ENCODE measurements at regions not wholly inside any gene's neighbourhood (a gene's known extent, or its start where the extent isn't known, plus 50 kb on each side); places are given as distances from the start of the nearest gene placed in this dataset.

DNA sequence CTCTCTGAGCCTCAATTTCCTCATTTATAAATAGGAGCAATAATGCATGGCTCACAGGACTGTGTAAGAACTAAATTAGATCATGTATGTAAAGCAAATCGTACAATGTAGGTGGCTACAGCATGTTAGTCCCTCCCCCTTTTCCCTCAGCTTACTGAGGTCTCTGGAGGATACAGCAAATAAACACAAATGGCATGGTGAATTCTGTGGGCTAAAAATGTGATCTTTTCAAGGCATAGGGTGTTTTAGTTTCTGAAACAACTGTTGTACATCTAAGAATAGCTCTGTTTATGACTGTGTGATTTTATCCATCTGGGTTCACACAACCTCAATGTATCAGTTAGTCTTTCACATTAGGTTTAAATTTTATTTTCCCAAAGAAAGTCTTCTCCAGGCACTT lies 121.2 kb upstream of the PLEKHG7 start:
- DNase-seq (no peak), ATAC-seq (ENCODE audit: low FRiP score) (no peak)
- Histone ChIP-seq H3K27me3 (ENCODE audit: control insufficient read depth in 1 of 2, insufficient read depth in 2 of 2, low read length in 1 of 2) (no peaks in the 10 kb centered on the region), H3K4me3 (ENCODE audit: low read length in 2 of 2) (no peak overlapping the region), H3K4me1 (ENCODE audit: control insufficient read depth in 1 of 2, insufficient read depth in 2 of 2, low read length in 2 of 2) (no peaks in the 10 kb centered on the region), H3K27ac (ENCODE audit: low read depth in 1 of 2, low read length in 2 of 2) (no peak overlapping the region), H3K36me3 (ENCODE audit: control insufficient read depth in 1 of 2, insufficient read depth in 2 of 2, low read length in 1 of 2) (no peaks in the 10 kb centered on the region), H3K9me3 (ENCODE audit: control insufficient read depth, low read length) (peaks cover 5% of the 10 kb centered on the region)
- intact Hi-C loops (cut with DNase I) = no loop called here
- WGBS, 2 donors = 24 to 36% methylated on average over 1 of the region's 1 CpG

DNA sequence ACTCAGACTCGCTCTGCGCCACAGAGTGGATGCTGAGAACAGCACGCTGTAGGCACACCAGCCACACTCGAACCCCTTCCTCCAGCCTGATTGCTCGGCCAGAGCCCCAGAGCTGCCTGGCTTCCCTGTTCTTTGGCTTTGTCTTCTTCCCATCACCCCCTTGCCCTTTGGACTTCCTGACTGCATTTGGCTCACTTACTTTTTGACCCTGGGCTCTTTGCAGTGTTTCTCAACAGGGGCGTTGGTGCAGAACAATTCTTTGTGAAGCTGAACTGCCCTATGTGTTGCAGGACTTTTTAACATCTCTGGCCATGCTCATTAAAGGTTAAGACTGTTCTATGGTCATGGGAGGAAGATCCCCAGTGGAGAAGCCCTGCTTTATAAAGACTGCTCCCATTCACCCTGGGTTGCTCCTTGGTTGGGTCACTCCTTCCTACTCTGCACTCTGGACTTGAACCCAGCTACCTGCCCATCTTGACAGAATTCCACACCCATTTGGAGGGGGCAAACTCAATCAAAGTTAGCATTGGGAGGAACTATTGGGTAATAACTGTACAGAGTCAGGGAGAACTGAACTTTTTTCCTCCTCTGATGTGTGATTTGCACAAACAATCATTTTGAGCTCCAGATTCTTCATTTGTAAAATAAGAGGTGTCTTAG lies 127.7 kb upstream of the PLEKHG7 start:
- Histone ChIP-seq H3K4me1 (ENCODE audit: control insufficient read depth in 1 of 2, insufficient read depth in 2 of 2, low read length in 2 of 2) (no peaks in the 10 kb centered on the region), H3K9me3 (ENCODE audit: control insufficient read depth, low read length) (no peaks in the 10 kb centered on the region), H3K36me3 (ENCODE audit: control insufficient read depth in 1 of 2, insufficient read depth in 2 of 2, low read length in 1 of 2) (no peaks in the 10 kb centered on the region), H3K27me3 (ENCODE audit: control insufficient read depth in 1 of 2, insufficient read depth in 2 of 2, low read length in 1 of 2) (no peaks in the 10 kb centered on the region), H3K27ac (ENCODE audit: low read depth in 1 of 2, low read length in 2 of 2) (no peak overlapping the region), H3K4me3 (ENCODE audit: low read length in 2 of 2) (no peak overlapping the region)
- no peak for DNase-seq
- ATAC-seq (ENCODE audit: low FRiP score) = peak; percentile 36
- intact Hi-C loops (cut with DNase I) = loop anchor here (5.0 to 10.0 kb wide), 2 partner anchors 1000 to 1193 kb away; no protein-coding TSS in a partner anchor
- WGBS, 2 donors = 91 to 93% methylated on average over 6 of the region's 6 CpGs

DNA sequence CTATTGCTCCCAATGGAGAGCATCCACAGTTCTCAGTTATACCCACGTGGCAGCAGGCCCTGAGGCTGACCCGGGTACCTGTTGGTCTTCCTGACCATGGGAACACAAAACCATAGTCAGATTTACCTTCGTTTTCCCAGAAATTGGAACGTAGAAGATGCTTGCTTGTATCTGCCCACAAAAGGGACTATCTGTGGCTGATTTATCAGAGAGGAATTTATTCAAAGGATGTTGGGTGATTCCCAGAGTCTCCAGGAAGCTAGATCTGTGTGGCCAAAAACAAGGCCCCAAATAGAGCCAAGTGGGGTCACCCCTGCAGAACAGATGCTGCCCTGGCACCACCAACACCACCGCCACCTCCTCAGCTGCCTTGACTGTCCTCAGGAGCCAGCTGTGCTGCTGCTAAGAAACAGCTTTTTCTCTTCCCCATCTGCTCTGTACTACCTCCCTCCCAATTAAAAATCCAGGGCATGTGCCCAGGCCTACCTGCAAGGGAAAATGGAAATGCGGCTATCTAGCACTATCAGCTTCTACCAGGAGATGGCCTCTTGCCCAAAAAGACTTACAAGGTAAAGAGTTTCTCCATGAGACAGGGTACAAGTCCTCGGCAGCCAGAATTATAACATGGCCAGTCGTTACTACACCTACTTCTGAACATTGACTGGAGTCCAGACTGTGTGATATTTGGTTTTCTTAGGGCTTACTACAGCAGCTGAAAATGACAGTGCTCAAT lies 128.6 kb upstream of the PLEKHG7 start:
- ATAC-seq (ENCODE audit: low FRiP score) (no peak), DNase-seq (no peak)
- Histone ChIP-seq H3K27ac (ENCODE audit: low read depth in 1 of 2, low read length in 2 of 2) (no peak overlapping the region), H3K4me3 (ENCODE audit: low read length in 2 of 2) (no peak overlapping the region), H3K9me3 (ENCODE audit: control insufficient read depth, low read length) (no peaks in the 10 kb centered on the region), H3K36me3 (ENCODE audit: control insufficient read depth in 1 of 2, insufficient read depth in 2 of 2, low read length in 1 of 2) (no peaks in the 10 kb centered on the region), H3K4me1 (ENCODE audit: control insufficient read depth in 1 of 2, insufficient read depth in 2 of 2, low read length in 2 of 2) (no peaks in the 10 kb centered on the region), H3K27me3 (ENCODE audit: control insufficient read depth in 1 of 2, insufficient read depth in 2 of 2, low read length in 1 of 2) (no peaks in the 10 kb centered on the region)
- WGBS, 2 donors = 89 to 91% methylated on average over 8 of the region's 8 CpGs
- intact Hi-C loops (cut with DNase I) = loop anchor here (5.0 to 10.0 kb wide), 2 partner anchors 999 to 1192 kb away; no protein-coding TSS in a partner anchor

DNA sequence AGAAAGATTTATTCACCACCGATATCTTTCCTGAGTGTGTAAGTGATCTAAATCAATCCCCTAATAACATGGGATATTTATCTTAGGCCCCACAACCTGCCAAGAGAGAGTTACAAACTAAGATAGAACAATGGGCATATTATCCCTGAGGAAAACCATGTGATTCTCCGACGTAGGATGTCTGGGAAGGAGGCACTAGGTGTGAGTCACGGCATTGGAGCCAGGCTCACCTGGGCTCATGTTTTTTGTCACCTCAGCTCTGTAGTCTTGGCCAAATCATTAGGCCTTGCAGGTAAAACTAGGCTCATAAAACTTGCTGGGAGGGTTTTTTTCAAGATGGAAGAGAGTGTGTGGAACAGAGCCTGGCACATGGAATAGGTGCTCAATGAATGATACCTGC lies 129.7 kb upstream of the PLEKHG7 start:
- Histone ChIP-seq H3K9me3 (ENCODE audit: control insufficient read depth, low read length) (no peaks in the 10 kb centered on the region), H3K27ac (ENCODE audit: low read depth in 1 of 2, low read length in 2 of 2) (no peak overlapping the region), H3K4me3 (ENCODE audit: low read length in 2 of 2) (no peak overlapping the region), H3K36me3 (ENCODE audit: control insufficient read depth in 1 of 2, insufficient read depth in 2 of 2, low read length in 1 of 2) (no peaks in the 10 kb centered on the region), H3K4me1 (ENCODE audit: control insufficient read depth in 1 of 2, insufficient read depth in 2 of 2, low read length in 2 of 2) (no peaks in the 10 kb centered on the region), H3K27me3 (ENCODE audit: control insufficient read depth in 1 of 2, insufficient read depth in 2 of 2, low read length in 1 of 2) (no peaks in the 10 kb centered on the region)
- DNase-seq (no peak), ATAC-seq (ENCODE audit: low FRiP score) (no peak)
- intact Hi-C loops (cut with DNase I) = loop anchor here (5.0 to 10.0 kb wide), 2 partner anchors 998 to 1191 kb away; no protein-coding TSS in a partner anchor
- 91 to 92% methylated on average over 4 of the region's 4 CpGs for WGBS, 2 donors

DNA sequence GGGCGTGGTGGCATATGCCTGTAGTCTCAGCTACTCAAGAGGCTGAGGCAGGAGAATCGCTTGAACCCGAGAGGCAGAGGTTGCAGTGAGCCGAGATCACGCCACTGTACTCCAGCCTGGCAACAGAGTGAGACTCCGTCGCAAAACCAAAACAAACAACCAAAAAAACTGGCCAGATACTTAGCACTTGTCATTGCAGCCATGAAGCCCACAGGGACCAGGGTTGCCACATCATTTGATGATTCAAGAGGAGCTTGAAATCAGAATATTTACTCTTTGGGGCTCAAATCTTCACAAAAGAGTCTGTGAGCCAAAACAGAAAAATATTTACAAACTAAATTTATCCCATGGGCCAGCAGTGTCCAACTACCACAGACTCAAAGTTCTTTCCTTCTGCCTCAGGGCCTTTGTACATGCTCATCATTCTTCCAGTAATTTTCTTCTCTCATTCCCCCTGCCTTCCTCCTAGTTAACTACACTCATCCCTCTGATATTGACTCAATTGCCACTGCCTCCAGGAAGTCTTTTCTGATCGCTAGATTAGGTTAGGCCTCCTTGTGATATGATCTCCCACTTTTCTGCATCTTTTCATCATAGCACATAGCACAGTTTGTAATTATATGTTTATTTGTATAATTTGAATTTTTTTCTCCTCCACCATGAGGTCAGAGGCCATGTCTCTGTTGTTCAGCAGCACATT lies 130.8 kb upstream of the PLEKHG7 start:
- Histone ChIP-seq H3K36me3 (ENCODE audit: control insufficient read depth in 1 of 2, insufficient read depth in 2 of 2, low read length in 1 of 2) (no peaks in the 10 kb centered on the region), H3K4me1 (ENCODE audit: control insufficient read depth in 1 of 2, insufficient read depth in 2 of 2, low read length in 2 of 2) (no peaks in the 10 kb centered on the region), H3K27ac (ENCODE audit: low read depth in 1 of 2, low read length in 2 of 2) (no peak overlapping the region), H3K9me3 (ENCODE audit: control insufficient read depth, low read length) (no peaks in the 10 kb centered on the region), H3K27me3 (ENCODE audit: control insufficient read depth in 1 of 2, insufficient read depth in 2 of 2, low read length in 1 of 2) (no peaks in the 10 kb centered on the region), H3K4me3 (ENCODE audit: low read length in 2 of 2) (no peak overlapping the region)
- intact Hi-C loops (cut with DNase I) = loop anchor here (5.0 to 10.0 kb wide), 2 partner anchors 997 to 1190 kb away; no protein-coding TSS in a partner anchor
- no peak for ATAC-seq (ENCODE audit: low FRiP score)
- WGBS, 2 donors = 93 to 94% methylated on average over 8 of the region's 8 CpGs
- DNase-seq = no peak

DNA sequence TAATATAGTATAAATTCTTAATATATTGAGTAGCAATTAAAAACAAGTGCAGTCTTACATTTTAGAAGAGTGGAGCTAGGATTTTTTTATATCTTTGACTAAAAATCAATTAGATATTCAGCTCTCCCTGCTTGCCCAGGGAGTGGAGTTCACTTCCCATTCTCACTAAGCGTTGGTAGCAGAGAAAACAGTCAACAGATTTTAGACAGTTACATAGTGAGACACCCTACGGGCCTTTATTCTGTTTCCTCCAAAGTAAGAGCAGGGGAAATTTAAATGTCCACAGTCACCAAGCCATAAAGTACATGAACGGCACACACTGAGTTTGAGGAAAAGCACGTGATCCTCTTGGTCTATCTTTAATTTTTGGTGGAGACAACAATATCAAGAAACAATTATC lies 131.6 kb upstream of the PLEKHG7 start:
- Histone ChIP-seq H3K27ac (ENCODE audit: low read depth in 1 of 2, low read length in 2 of 2) (no peak overlapping the region), H3K9me3 (ENCODE audit: control insufficient read depth, low read length) (no peaks in the 10 kb centered on the region), H3K4me1 (ENCODE audit: control insufficient read depth in 1 of 2, insufficient read depth in 2 of 2, low read length in 2 of 2) (no peaks in the 10 kb centered on the region), H3K4me3 (ENCODE audit: low read length in 2 of 2) (no peak overlapping the region), H3K27me3 (ENCODE audit: control insufficient read depth in 1 of 2, insufficient read depth in 2 of 2, low read length in 1 of 2) (no peaks in the 10 kb centered on the region), H3K36me3 (ENCODE audit: control insufficient read depth in 1 of 2, insufficient read depth in 2 of 2, low read length in 1 of 2) (no peaks in the 10 kb centered on the region)
- no peak for ATAC-seq (ENCODE audit: low FRiP score)
- DNase-seq = no peak
- intact Hi-C loops (cut with DNase I) = loop anchor here (5.0 to 10.0 kb wide), 2 partner anchors 996 to 1189 kb away; no protein-coding TSS in a partner anchor
- WGBS, 2 donors = 89 to 91% methylated on average over 4 of the region's 4 CpGs

DNA sequence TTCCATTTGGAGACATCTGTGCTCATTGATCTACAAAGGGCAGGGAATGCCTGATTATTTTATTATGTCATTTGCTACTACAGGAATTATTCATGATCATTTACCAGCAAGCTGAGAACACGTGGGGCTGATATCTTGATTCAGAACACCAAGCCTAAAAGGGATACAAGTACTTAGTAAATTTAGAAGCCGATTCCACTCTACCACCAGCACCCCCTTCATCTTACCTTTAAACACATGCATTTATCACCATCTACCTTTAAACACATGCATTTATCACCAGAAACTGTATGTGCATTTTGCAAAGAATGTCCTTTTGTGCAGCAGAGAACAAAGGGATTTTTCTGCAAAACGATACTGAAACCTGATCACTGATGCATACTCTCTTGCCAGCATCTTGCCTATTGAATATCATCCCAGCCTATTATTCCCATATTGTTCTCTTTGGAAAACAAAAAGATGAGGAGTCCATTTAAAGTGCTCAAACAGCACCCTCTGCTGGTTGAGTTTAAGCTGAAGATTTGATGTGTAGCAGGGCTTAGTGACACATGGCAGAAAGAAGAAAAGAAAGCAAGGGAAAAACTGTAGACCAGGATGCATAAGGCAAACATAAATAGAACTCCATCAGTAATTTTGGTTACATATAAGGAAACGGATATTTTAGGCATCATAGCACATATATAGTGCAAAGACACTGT lies 132.6 kb upstream of the PLEKHG7 start:
- ATAC-seq (ENCODE audit: low FRiP score) (peak; percentile 88), DNase-seq (no peak)
- H3K9me3 ChIP-seq (ENCODE audit: control insufficient read depth, low read length) = no peaks in the 10 kb centered on the region
- intact Hi-C loops (cut with DNase I) = loop anchor here (5.0 to 10.0 kb wide), 2 partner anchors 995 to 1188 kb away; no protein-coding TSS in a partner anchor
- WGBS, 2 donors = 8 to 10% methylated on average over 4 of the region's 4 CpGs
- H3K27ac ChIP-seq (ENCODE audit: low read depth in 1 of 2, low read length in 2 of 2) = no peak overlapping the region
- H3K4me3 ChIP-seq (ENCODE audit: low read length in 2 of 2) = no peak overlapping the region
- no peaks in the 10 kb centered on the region for H3K36me3 ChIP-seq (ENCODE audit: control insufficient read depth in 1 of 2, insufficient read depth in 2 of 2, low read length in 1 of 2)
- H3K4me1 ChIP-seq (ENCODE audit: control insufficient read depth in 1 of 2, insufficient read depth in 2 of 2, low read length in 2 of 2) = no peaks in the 10 kb centered on the region
- no peaks in the 10 kb centered on the region for H3K27me3 ChIP-seq (ENCODE audit: control insufficient read depth in 1 of 2, insufficient read depth in 2 of 2, low read length in 1 of 2)

DNA sequence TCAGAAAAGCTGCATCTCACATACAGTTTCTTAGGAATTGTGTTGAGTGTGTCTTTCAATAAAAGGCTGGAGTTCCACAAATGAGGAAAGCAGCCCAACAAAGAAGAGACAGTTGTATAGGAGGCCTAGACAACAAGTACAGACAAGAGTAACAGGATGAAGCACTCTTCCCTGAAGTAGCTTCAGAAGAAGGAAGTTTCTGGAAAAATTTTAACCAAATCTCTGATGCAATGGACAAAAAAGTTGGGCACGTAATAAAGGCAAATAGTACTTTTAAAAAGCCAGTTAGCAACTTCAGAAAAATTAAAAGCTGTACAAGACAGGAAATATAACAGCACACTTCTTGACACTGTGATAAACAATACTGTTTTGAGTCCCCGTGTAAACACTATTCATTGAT lies 134.1 kb upstream of the PLEKHG7 start:
- ATAC-seq (ENCODE audit: low FRiP score) (no peak), DNase-seq (no peak)
- Histone ChIP-seq H3K27ac (ENCODE audit: low read depth in 1 of 2, low read length in 2 of 2) (no peak overlapping the region), H3K4me3 (ENCODE audit: low read length in 2 of 2) (no peak overlapping the region), H3K36me3 (ENCODE audit: control insufficient read depth in 1 of 2, insufficient read depth in 2 of 2, low read length in 1 of 2) (no peaks in the 10 kb centered on the region), H3K27me3 (ENCODE audit: control insufficient read depth in 1 of 2, insufficient read depth in 2 of 2, low read length in 1 of 2) (no peaks in the 10 kb centered on the region), H3K9me3 (ENCODE audit: control insufficient read depth, low read length) (no peaks in the 10 kb centered on the region), H3K4me1 (ENCODE audit: control insufficient read depth in 1 of 2, insufficient read depth in 2 of 2, low read length in 2 of 2) (no peaks in the 10 kb centered on the region)
- intact Hi-C loops (cut with DNase I) = loop anchor here (10.0 kb wide), 1 partner anchor 754 kb away; no protein-coding TSS in a partner anchor
- 75 to 78% methylated on average over 2 of the region's 2 CpGs for WGBS, 2 donors
